Vagina (tissue), 2 donors: ENCODE measurements at regions not wholly inside any gene's neighbourhood (a gene's known extent, or its start where the extent isn't known, plus 50 kb on each side); places are given as distances from the start of the nearest gene placed in this dataset.
"Not testable (repeated sequence)": the region's sequence is repeated elsewhere in the genome, so short reads cannot be mapped to it uniquely, and the experiment has no call there.

Experiments
- DNase-seq, 2 donors: peaks; one replicate each; pipeline ENCODE4 v3.0.0-alpha.2; 2017; ENCODE audit errors: extremely low spot score in 2 of 2
- H3K27ac ChIP-seq: fragments of 200-600 bp; sonication (generic); one replicate; pipeline ENCODE4 v1.5.1; 2019
- H3K27me3 ChIP-seq: fragments of 200-600 bp; sonication (generic); one replicate; pipeline ENCODE4 v1.5.1; 2019
- H3K36me3 ChIP-seq, 2 donors: fragments of 200-600 bp; sonication (generic); one replicate each; pipeline ENCODE4 v1.5.1; 2017 to 2019
- H3K4me1 ChIP-seq: fragments of 200-600 bp; sonication (generic); one replicate; pipeline ENCODE4 v1.5.1; 2019
- H3K4me3 ChIP-seq, 2 donors: fragments of 200-600 bp; sonication (generic); 1 replicate in 1 of 2; 2 replicates in 1 of 2; pipeline ENCODE4 v1.5.1; 2016 to 2019
- H3K9me3 ChIP-seq: fragments of 200-600 bp; sonication (generic); one replicate; pipeline ENCODE4 v1.5.1; 2019
- CTCF ChIP-seq, 3 experiments: fragments of 450-650 bp in 2 of 3; fragments of 200-600 bp in 1 of 3; sonication (generic) in 1 of 3; IDR thresholded peaks; one replicate each; pipeline ENCODE4 v1.5.1; 2017 to 2019; ENCODE audit warnings: antibody characterized with exemption in 3 of 3, mild to moderate bottlenecking in 2 of 3, moderate library complexity in 2 of 3
- POLR2A ChIP-seq, 2 donors: fragments of 450-650 bp; IDR thresholded peaks; one replicate each; pipeline ENCODE4 v1.6.1; 2017; ENCODE audit warnings: antibody characterized with exemption in 2 of 2, mild to moderate bottlenecking in 2 of 2, moderate library complexity in 2 of 2
- POLR2AphosphoS5 ChIP-seq, 2 donors: sonication (generic); formaldehyde crosslinking; IDR thresholded peaks; one replicate each; pipeline ENCODE4 v1.9.0; 2017; ENCODE audit warnings: antibody characterized with exemption in 2 of 2, mild to moderate bottlenecking in 2 of 2, low read depth in 1 of 2; ENCODE audit not compliant: insufficient read depth in 1 of 2
- intact Hi-C: fragments of 100-400 bp; cut with DNase I; formaldehyde crosslinking; loops from one replicate; pipeline ENCODE4 v1.15.1; 2023

GRCh38 chrX:50988649-50989048 lies 78.1 kb downstream of the BMP15 start:
- TF ChIP-seq POLR2AphosphoS5 (IDR thresholded peaks at IDR 0.05; ENCODE audit: insufficient read depth in 1 of 2, low read depth in 1 of 2) (no peak), CTCF (IDR thresholded peaks at IDR 0.05) (peak in 2 of 3 experiments; percentile 38 to 39)
- no peak overlapping the region for H3K27ac ChIP-seq
- H3K9me3 ChIP-seq = no peaks in the 10 kb centered on the region
- H3K4me1 ChIP-seq = no peaks in the 10 kb centered on the region
- H3K4me3 ChIP-seq = no peak overlapping the region
- no peak for DNase-seq
- intact Hi-C loops = no loop called here
- no peaks in the 10 kb centered on the region for H3K27me3 ChIP-seq
- no peaks in the 10 kb centered on the region for H3K36me3 ChIP-seq

GRCh38 chrX:50996930-50997329 lies 86.4 kb downstream of the BMP15 start:
- no peak for TF ChIP-seq POLR2AphosphoS5 (IDR thresholded peaks at IDR 0.05; ENCODE audit: insufficient read depth in 1 of 2, low read depth in 1 of 2)
- no peak for TF ChIP-seq CTCF (IDR thresholded peaks at IDR 0.05)
- TF ChIP-seq POLR2A (IDR thresholded peaks at IDR 0.05) = no peak
- Histone ChIP-seq H3K27me3 (no peaks in the 10 kb centered on the region), H3K4me1 (no peaks in the 10 kb centered on the region), H3K36me3 (no peaks in the 10 kb centered on the region), H3K27ac (no peak overlapping the region), H3K9me3 (no peaks in the 10 kb centered on the region), H3K4me3 (no peak overlapping the region)
- intact Hi-C loops = no loop called here
- no peak for DNase-seq

GRCh38 chrX:51000384-51000783 lies 89.8 kb downstream of the BMP15 start:
- intact Hi-C loops, DNase-seq: not testable (repeated sequence)

GRCh38 chrX:51001733-51002632 lies 91.4 kb downstream of the BMP15 start:
- DNase-seq, H3K27ac ChIP-seq, H3K27me3 ChIP-seq, intact Hi-C loops, H3K4me1 ChIP-seq, H3K36me3 ChIP-seq, H3K4me3 ChIP-seq, H3K9me3 ChIP-seq: not testable (repeated sequence)

More at GRCh38 chrX:51000384-51000783, 89.8 kb downstream of the BMP15 start:
- H3K27me3 ChIP-seq, H3K4me3 ChIP-seq, H3K9me3 ChIP-seq, H3K4me1 ChIP-seq, H3K27ac ChIP-seq, H3K36me3 ChIP-seq: not testable (repeated sequence)

GRCh38 chrX:51006064-51006463 lies 95.5 kb downstream of the BMP15 start:
- H3K4me3 ChIP-seq = no peak overlapping the region
- intact Hi-C loops = no loop called here
- no peaks in the 10 kb centered on the region for H3K27me3 ChIP-seq
- TF ChIP-seq CTCF (IDR thresholded peaks at IDR 0.05) (no peak), POLR2AphosphoS5 (IDR thresholded peaks at IDR 0.05; ENCODE audit: insufficient read depth in 1 of 2, low read depth in 1 of 2) (no peak), POLR2A (IDR thresholded peaks at IDR 0.05) (no peak)
- H3K27ac ChIP-seq = no peak overlapping the region
- no peaks in the 10 kb centered on the region for H3K4me1 ChIP-seq
- H3K9me3 ChIP-seq = no peaks in the 10 kb centered on the region
- no peak for DNase-seq
- no peaks in the 10 kb centered on the region for H3K36me3 ChIP-seq

- no peaks in the 10 kb centered on the region for H3K36me3 ChIP-seq
- H3K9me3 ChIP-seq = no peaks in the 10 kb centered on the region
- H3K4me3 ChIP-seq = no peak overlapping the region
- no peaks in the 10 kb centered on the region for H3K27me3 ChIP-seq
- no peak overlapping the region for H3K27ac ChIP-seq
- no peaks in the 10 kb centered on the region for H3K4me1 ChIP-seq
- intact Hi-C loops = no loop called here
- TF ChIP-seq POLR2A (IDR thresholded peaks at IDR 0.05) (no peak), POLR2AphosphoS5 (IDR thresholded peaks at IDR 0.05; ENCODE audit: insufficient read depth in 1 of 2, low read depth in 1 of 2) (no peak)
- no peak for DNase-seq
Observed at GRCh38 chrX:51024106-51024696, 113.7 kb downstream of the BMP15 start.
